SK-N-SH (cell line): ENCODE measurements at regions not wholly inside any gene's neighbourhood (a gene's known extent, or its start where the extent isn't known, plus 50 kb on each side); places are given as distances from the start of the nearest gene placed in this dataset.

Source experiments
- CTCF ChIA-PET: fragments of 300-600, 350-600 bp; formaldehyde crosslinking; extraction: SDS; loops from one replicate; lab custom pipeline; 2021; lab: Yijun Ruan, JAX
- POLR2A ChIA-PET: fragments of 350-600 bp; sonication (Branson Sonifier 250); formaldehyde crosslinking; extraction: SDS; loops from one replicate; lab custom pipeline; 2020; ENCODE audit warnings: antibody characterized with exemption, inconsistent platforms; lab: Yijun Ruan, JAX
- DNase-seq: peaks from one replicate; pipeline ENCODE4 v3.0.0; 2012
- H2AFZ ChIP-seq: fragments of 200-600 bp; sonication (generic); 2 replicates; pipeline ENCODE4 v1.8.1; 2016; ENCODE audit warnings: antibody characterized with exemption, mild to moderate bottlenecking, low read depth
- H3F3A ChIP-seq: fragments of 200-600 bp; sonication (generic); replicated peaks from 2 replicates; pipeline ENCODE3; 2016; ENCODE audit warnings: antibody characterized with exemption, mild to moderate bottlenecking; ENCODE audit not compliant: insufficient read depth
- H3K27ac ChIP-seq, 2 experiments: fragments of 200-500 bp in 1 of 2; fragments of 200-600 bp in 1 of 2; sonication (Bioruptor generic) in 1 of 2; sonication (generic), shearing (Covaris generic) in 1 of 2; 2 replicates each; pipeline versions ENCODE4 v1.5.1 to v1.6.1; 2014 to 2016; ENCODE audit warnings: low read depth in 2 of 2, inconsistent platforms in 1 of 2, low read length in 1 of 2, mild to moderate bottlenecking in 1 of 2, mixed read lengths in 1 of 2
- H3K27me3 ChIP-seq: fragments of 200-600 bp; sonication (generic), shearing (Covaris generic); 2 replicates; pipeline ENCODE4 v1.6.1; 2016; ENCODE audit warnings: mixed run types; ENCODE audit not compliant: insufficient read depth
- H3K36me3 ChIP-seq, 2 experiments: fragments of 200-500 bp in 1 of 2; fragments of 200-600 bp in 1 of 2; sonication (Bioruptor generic) in 1 of 2; sonication (generic) in 1 of 2; replicated peaks in 1 of 2; 2 replicates each; pipeline versions ENCODE3 to v1.5.1; 2014 to 2016; ENCODE audit warnings: low read length in 1 of 2, mild to moderate bottlenecking in 1 of 2; ENCODE audit not compliant: insufficient read depth in 2 of 2, control insufficient read depth in 1 of 2
- H3K4me1 ChIP-seq, 2 experiments: fragments of 200-500 bp in 1 of 2; fragments of 200-600 bp in 1 of 2; sonication (Bioruptor generic) in 1 of 2; sonication (generic), shearing (Covaris generic) in 1 of 2; 2 replicates each; pipeline versions ENCODE4 v1.5.1 to v1.6.1; 2014 to 2016; ENCODE audit warnings: low read depth in 1 of 2, low read length in 1 of 2, mixed run types in 1 of 2; ENCODE audit not compliant: insufficient read depth in 2 of 2, control insufficient read depth in 1 of 2
- H3K4me2 ChIP-seq: fragments of 200-600 bp; sonication (generic), shearing (Covaris generic); 2 replicates; pipeline ENCODE4 v1.6.1; 2017; ENCODE audit warnings: mixed run types
- H3K4me3 ChIP-seq, 2 experiments: fragments of 200-500 bp in 1 of 2; fragments of 200-600 bp in 1 of 2; sonication (Bioruptor generic) in 1 of 2; sonication (generic), shearing (Covaris generic) in 1 of 2; 2 replicates each; pipeline versions ENCODE4 v1.5.1 to v1.8.1; 2014 to 2016; ENCODE audit warnings: low read depth in 2 of 2, inconsistent platforms in 1 of 2, low read length in 1 of 2, mild to moderate bottlenecking in 1 of 2, mixed read lengths in 1 of 2, moderate library complexity in 1 of 2
- H3K79me2 ChIP-seq: fragments of 200-600 bp; sonication (generic); 2 replicates; pipeline ENCODE4 v1.8.1; 2017; ENCODE audit warnings: mild to moderate bottlenecking; ENCODE audit not compliant: insufficient read depth
- H3K9ac ChIP-seq: fragments of 200-600 bp; sonication (generic); 2 replicates; pipeline ENCODE4 v1.6.1; 2017; ENCODE audit warnings: mixed run types
- H3K9me2 ChIP-seq: fragments of 200-600 bp; sonication (generic); 2 replicates; pipeline ENCODE4 v1.6.1; 2017; ENCODE audit warnings: mixed run types
- H3K9me3 ChIP-seq: fragments of 200-600 bp; sonication (generic); 2 replicates; pipeline ENCODE4 v1.6.1; 2017; ENCODE audit warnings: mixed run types, mild to moderate bottlenecking, moderate library complexity
- H4K20me1 ChIP-seq: fragments of 200-600 bp; sonication (generic); 2 replicates; pipeline ENCODE4 v1.6.1; 2017; ENCODE audit warnings: mild to moderate bottlenecking, mixed run types; ENCODE audit not compliant: insufficient read depth
- CHD2 ChIP-seq: fragments of 150-350 bp; IDR thresholded peaks from 2 replicates; pipeline ENCODE4 v1.6.1; 2018; ENCODE audit warnings: low read length; ENCODE audit not compliant: partially characterized antibody
- CTCF ChIP-seq: fragments of 200-600 bp; sonication (generic); IDR thresholded peaks from 2 replicates; pipeline ENCODE4 v1.6.1; 2017; ENCODE audit warnings: antibody characterized with exemption, mild to moderate bottlenecking, moderate library complexity
- ELF1 ChIP-seq: IDR thresholded peaks from 2 replicates; pipeline ENCODE4 v1.4.0; 2012
- EZH2phosphoT487 ChIP-seq: fragments of 200-600 bp; sonication (generic); IDR thresholded peaks from 2 replicates; pipeline ENCODE4 v1.6.1; 2017; ENCODE audit warnings: low read depth, mixed run types, mild to moderate bottlenecking, antibody characterized with exemption, moderate library complexity, borderline replicate concordance
- FOXM1 ChIP-seq: IDR thresholded peaks from 2 replicates; pipeline ENCODE4 v1.4.0; 2012; ENCODE audit warnings: low read depth, mild to moderate bottlenecking
- IRF3 ChIP-seq: fragments of 150-350 bp; IDR thresholded peaks from 2 replicates; pipeline ENCODE4 v1.6.1; 2016; ENCODE audit warnings: mild to moderate bottlenecking, low read depth, low read length
- MXI1 ChIP-seq: IDR thresholded peaks from 2 replicates; pipeline ENCODE4 v1.6.1; 2012; ENCODE audit warnings: mild to moderate bottlenecking, low read depth, low read length, improper control_type of control experiment
- NFIC ChIP-seq: IDR thresholded peaks from 2 replicates; pipeline ENCODE4 v1.4.0; 2012; ENCODE audit warnings: borderline replicate concordance
- PBX3 ChIP-seq: IDR thresholded peaks from 2 replicates; pipeline ENCODE4; 2012
- POLR2AphosphoS5 ChIP-seq: IDR thresholded peaks from 2 replicates; pipeline ENCODE4 v1.6.1; 2012; ENCODE audit warnings: low read depth, low read length
- RAD21 ChIP-seq: IDR thresholded peaks from 2 replicates; pipeline ENCODE4 v1.6.1; 2012; ENCODE audit warnings: mild to moderate bottlenecking, low read length
- RCOR1 ChIP-seq: fragments of 150-350 bp; IDR thresholded peaks from 2 replicates; pipeline ENCODE4 v1.6.1; 2017; ENCODE audit warnings: antibody characterized with exemption, low read length
- RFX5 ChIP-seq: IDR thresholded peaks from 2 replicates; pipeline ENCODE4 v1.6.1; 2012; ENCODE audit warnings: mild to moderate bottlenecking, improper control_type of control experiment, low read length
- TAF1 ChIP-seq: IDR thresholded peaks from 2 replicates; pipeline ENCODE4 v1.6.1; 2012; ENCODE audit warnings: low read depth, mild to moderate bottlenecking, low read length, moderate library complexity, borderline replicate concordance
- USF2 ChIP-seq: fragments of 150-350 bp; IDR thresholded peaks from 2 replicates; pipeline ENCODE4 v1.6.1; 2017; ENCODE audit warnings: antibody characterized with exemption, low read length, low read depth, borderline replicate concordance
- YY1 ChIP-seq: IDR thresholded peaks from 2 replicates; pipeline ENCODE4 v1.4.0; 2012; ENCODE audit warnings: low read depth, mild to moderate bottlenecking
- ZBTB33 ChIP-seq: IDR thresholded peaks from 2 replicates; pipeline ENCODE4 v1.4.0; 2012; ENCODE audit warnings: low read depth, borderline replicate concordance
- WGBS: methylation state at CpG from one replicate; pipeline ENCODE4 v1.1.6; 2017; ENCODE audit warnings: low lambda C conversion rate; 5-methylcytosine and 5-hydroxymethylcytosine counted together

- WGBS = 33% methylated on average over 2 of the region's 2 CpGs
- Histone ChIP-seq H3K79me2 (no peaks in the 10 kb centered on the region), H2AFZ (no peak overlapping the region), H3K9me3 (no peaks in the 10 kb centered on the region), H3K36me3 (no peaks in the 10 kb centered on the region), H3K4me1 (no peaks in the 10 kb centered on the region; a peak in 1 of 4 replicates), H3K27ac (no peak overlapping the region), H3F3A (no peaks in the 10 kb centered on the region), H4K20me1 (no peaks in the 10 kb centered on the region), H3K9ac (no peak overlapping the region), H3K4me2 (no peak overlapping the region), H3K9me2 (no peaks in the 10 kb centered on the region), H3K4me3 (no peak overlapping the region), H3K27me3 (no peaks in the 10 kb centered on the region)
- no peak for DNase-seq
- POLR2A ChIA-PET = no interaction called here
- CTCF ChIA-PET = interaction anchor here (0.7 kb wide), 1 partner anchor 53 kb away, joined by 3 read pairs; no protein-coding TSS in a partner anchor
- TF ChIP-seq PBX3 (no peak), ZBTB33 (no peak), RAD21 (no peak), TAF1 (no peak), IRF3 (no peak), FOXM1 (no peak), YY1 (no peak), USF2 (no peak), CHD2 (no peak), RFX5 (no peak), ELF1 (no peak), EZH2phosphoT487 (no peak), NFIC (no peak), CTCF (no peak), RCOR1 (no peak), POLR2AphosphoS5 (no peak), MXI1 (no peak)
Measured at GRCh38 chr12:91643763-91644162, 461.1 kb upstream of the DCN start.
